KG1 (cell line): ENCODE measurements at regions not wholly inside any gene's neighbourhood (a gene's known extent, or its start where the extent isn't known, plus 50 kb on each side); places are given as distances from the start of the nearest gene placed in this dataset.

Experiments
- DNase-seq: peaks from one replicate; lab custom pipeline; 2025; lab: John Stamatoyannopoulos, UW

DNA sequence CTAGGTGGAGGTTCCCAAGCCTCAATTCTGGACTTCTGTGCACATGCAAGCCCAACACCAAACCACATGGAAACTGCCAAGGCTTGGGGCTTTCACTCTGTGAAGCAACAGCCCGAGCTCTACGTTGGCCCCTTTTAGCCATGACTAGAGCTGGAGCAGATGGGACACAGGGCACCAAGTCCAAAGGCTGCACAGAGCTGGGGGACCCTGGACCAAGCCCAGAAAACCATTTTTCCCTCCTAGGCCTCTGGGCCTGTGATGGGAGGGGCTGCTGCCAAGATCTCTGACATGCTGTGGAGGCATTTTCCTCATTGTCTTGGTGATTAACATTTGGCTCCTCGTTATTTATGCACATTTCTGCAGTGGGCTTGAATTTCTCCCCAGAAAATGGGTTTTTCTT lies 258.7 kb upstream of the ACTRT1 start:
- DNase-seq = no peak

DNA sequence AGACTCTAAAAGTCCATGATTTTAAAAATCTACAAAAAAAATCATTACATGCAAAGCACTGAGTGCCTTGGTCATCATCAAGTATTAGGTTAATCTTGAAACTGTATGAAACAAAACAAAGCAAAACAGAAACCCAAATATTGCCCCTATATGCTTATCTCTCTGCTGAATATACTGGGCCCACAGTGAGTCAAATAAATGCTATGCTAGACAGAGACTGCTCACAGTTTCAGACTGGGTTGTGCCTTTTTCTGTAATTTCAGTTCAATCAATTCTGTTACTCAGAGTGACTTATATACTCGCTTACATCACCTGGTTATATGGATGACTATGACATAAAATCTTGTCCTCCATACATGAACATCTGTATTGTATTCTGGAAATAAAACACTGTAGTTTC lies 257.1 kb upstream of the ACTRT1 start:
- no peak for DNase-seq

DNA sequence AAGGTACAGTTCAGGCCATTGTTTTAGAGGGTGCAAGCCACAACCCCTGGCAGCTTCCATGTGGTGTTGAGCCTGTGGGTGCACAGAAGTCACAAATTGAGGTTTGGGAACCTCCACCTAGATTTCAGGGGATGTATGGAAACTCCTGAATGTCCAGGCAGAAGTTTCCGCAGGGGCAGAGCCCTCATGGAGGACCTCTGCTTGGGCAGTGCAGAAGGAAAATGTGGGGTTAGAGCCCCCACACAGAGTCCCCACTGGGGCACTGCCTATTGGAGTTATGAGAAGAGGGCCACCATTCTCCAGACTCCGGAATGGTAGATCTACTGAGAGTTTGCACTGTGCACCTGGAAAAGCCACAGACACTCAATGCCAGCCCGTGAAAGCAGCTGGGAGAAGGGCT lies 242.0 kb upstream of the ACTRT1 start:
- DNase-seq = no peak

DNA sequence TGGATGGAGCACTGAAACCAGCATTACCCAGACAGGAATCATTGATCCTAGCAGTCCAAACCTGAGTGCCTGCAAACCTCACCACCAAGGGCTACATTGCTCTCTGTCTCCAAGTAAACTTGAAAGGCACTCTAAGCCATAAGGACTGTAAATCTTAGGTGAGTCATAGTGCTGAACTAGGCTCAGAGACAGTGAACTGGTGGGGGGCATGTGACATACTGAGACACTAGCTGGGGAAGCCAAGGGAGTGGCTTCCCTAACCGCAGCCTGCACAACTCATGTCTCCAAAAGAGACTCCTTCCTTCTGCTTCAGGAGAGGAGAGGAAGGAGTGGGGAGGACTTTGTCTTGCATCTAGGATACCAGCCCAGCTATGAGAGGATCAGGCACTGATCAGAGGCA lies 235.5 kb upstream of the ACTRT1 start:
- DNase-seq = no peak

- no peak for DNase-seq
These were observed 198.4 kb upstream of the ACTRT1 start for GRCh38 chrX:128250621-128251020.

DNA sequence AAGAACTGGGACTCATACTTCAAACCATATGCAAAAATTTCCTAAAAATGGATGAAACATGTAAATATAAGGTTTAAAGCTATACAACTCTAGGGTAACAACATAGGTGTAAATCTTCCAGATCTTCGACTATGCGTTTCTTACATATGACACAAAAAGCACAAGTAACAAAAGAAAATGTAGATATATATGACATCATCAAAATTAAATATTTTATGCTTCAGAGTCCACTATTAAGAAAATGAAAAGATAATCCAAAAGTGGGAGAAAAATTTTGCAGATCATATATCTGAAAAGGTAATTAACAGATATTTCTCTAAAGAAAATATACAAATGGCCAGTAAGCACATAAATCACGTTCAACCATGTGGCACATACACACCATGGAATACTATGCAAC lies 164.2 kb upstream of the ACTRT1 start:
- no peak for DNase-seq

- no peak for DNase-seq
These were observed 113.7 kb upstream of the ACTRT1 start for GRCh38 chrX:128165884-128166408.

GRCh38 chrX:128156204-128156603 lies 104.0 kb upstream of the ACTRT1 start:
- DNase-seq = no peak

DNA sequence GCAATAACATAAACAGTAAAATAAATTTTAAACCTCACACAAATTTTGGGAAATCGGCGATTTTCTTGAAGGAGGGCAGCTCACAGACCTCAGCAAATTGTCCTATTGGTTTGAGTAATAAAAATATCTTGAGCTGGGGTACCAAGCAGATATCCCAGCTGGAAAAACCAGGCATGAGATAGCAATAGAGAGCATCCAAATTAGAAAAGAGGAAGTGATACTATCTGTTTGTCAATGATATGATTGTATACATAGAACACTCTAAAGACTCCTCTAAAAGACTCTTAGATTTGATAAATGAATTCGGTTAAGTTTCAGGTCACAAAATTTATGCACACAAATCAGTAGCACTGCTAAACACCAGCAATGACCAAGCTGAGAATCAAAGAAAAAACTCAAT lies 90.5 kb upstream of the ACTRT1 start:
- no peak for DNase-seq

- DNase-seq = no peak
These were observed 54.4 kb upstream of the ACTRT1 start for GRCh38 chrX:128106630-128107029.

DNA sequence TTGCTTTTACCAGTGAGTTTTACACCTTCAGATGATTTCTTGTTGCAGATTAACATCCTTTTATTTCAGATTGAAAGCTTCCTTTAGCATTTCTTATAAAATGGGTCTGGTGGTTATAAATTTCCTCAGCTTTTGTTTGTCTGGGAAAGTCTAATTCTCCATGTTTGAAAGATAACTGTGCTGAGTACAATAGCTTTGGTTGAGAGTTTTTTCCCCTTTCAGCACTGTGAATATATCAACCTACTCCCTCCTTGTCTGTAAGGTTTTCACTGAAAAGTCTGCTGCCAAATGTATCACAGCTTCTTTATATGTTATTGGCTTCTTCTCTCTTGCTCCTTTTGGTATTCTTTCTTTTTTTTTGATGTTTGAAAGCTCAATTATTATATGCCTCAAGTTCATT lies 53.5 kb upstream of the ACTRT1 start:
- no peak for DNase-seq
